Hematopoietic multipotent progenitor cell (in vitro differentiated cells): ENCODE measurements at regions not wholly inside any gene's neighbourhood (a gene's known extent, or its start where the extent isn't known, plus 50 kb on each side); places are given as distances from the start of the nearest gene placed in this dataset.

ENCODE experiments used
- DNase-seq, 3 donors: peaks; one replicate each; pipeline ENCODE4 v3.0.0-alpha.2; 2011 to 2015; ENCODE audit warnings: low read depth in 2 of 3, low spot score in 2 of 3

GRCh38 chr19:23855676-23856075 is 59.0 kb upstream of the ZNF726 start:
- DNase-seq: no peak

- DNase-seq: no peak
Measured at GRCh38 chr19:23851966-23852365, 62.7 kb upstream of the ZNF726 start.

GRCh38 chr19:23832717-23833327 is 74.1 kb upstream of the ZNF681 start:
- DNase-seq: no peak

GRCh38 chr19:23823952-23824389 is 65.3 kb upstream of the ZNF681 start:
- peak in 2 of 3 donors; percentile 53 to 85 for DNase-seq

GRCh38 chr19:23822735-23823134 is 64.0 kb upstream of the ZNF681 start:
- no peak for DNase-seq

- peak in 2 of 3 donors; percentile 16 to 63 for DNase-seq
Measured at GRCh38 chr19:23817519-23817918, 58.8 kb upstream of the ZNF681 start.

GRCh38 chr19:23810496-23810895 is 51.8 kb upstream of the ZNF681 start:
- no peak for DNase-seq
